ENCODE measurements at regions not wholly inside any gene's neighbourhood (a gene's known extent, or its start where the extent isn't known, plus 50 kb on each side); places are given as distances from the start of the nearest gene placed in this dataset.
"Not testable (repeated sequence)": the region's sequence is repeated elsewhere in the genome, so short reads cannot be mapped to it uniquely, and the experiment has no call there.

DNA sequence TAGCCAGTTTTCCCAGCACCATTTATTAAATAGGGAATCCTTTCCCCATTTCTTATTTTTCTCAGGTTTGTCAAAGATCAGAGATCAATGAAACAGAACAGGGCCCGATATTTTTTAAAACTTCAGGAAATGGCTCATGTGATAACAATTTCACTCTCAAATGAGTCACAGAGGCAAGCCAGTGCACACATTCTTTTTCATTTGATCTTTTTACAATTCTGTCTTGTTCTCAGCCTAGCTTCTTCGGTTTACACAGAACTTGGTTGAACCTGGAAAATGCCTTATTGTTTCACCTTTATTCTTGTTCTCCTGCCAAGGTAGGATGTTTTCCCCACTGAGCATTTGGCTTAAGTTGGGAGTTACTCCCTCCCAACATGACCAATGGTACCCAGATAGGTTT is 258.9 kb downstream of the COL12A1 start:
- no peak for DNase-seq

DNA sequence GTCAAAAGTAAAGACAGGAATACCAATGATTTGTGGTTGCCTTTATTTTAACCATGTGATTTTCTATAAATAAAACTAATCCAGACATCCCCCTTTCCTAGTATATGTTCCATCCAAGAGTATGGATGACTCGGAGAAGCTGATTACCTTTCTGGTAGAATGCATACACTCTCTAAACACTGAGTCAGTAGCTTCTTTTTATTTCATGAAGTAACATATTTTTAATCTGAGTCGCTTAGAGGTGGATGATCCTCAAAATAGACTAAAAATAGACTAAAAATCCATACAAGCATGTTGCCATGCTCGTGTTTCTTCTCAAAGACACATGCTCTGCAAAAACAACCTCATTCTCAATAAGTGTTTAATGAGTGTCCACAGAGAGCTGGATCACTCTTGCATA is 263.7 kb downstream of the COL12A1 start:
- no peak for DNase-seq

DNA sequence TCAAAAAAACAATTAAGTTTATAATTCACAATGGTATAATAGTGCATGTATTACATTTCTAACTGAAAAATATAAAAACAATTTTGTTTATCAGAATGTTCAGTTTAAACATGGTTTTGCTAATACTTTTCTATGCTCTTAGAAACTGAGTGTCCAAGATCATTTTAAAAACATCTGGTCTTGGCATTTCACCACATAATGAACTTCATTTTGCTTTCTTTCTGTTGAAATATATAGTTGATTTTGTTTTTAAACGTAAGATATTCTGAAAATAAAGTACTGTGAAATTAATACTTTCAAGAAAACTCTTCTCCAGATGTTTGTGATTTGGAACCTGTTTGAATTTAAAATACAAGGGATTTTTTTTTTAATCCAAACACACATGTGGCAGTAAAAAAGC is 264.4 kb downstream of the COL12A1 start:
- DNase-seq = no peak

DNA sequence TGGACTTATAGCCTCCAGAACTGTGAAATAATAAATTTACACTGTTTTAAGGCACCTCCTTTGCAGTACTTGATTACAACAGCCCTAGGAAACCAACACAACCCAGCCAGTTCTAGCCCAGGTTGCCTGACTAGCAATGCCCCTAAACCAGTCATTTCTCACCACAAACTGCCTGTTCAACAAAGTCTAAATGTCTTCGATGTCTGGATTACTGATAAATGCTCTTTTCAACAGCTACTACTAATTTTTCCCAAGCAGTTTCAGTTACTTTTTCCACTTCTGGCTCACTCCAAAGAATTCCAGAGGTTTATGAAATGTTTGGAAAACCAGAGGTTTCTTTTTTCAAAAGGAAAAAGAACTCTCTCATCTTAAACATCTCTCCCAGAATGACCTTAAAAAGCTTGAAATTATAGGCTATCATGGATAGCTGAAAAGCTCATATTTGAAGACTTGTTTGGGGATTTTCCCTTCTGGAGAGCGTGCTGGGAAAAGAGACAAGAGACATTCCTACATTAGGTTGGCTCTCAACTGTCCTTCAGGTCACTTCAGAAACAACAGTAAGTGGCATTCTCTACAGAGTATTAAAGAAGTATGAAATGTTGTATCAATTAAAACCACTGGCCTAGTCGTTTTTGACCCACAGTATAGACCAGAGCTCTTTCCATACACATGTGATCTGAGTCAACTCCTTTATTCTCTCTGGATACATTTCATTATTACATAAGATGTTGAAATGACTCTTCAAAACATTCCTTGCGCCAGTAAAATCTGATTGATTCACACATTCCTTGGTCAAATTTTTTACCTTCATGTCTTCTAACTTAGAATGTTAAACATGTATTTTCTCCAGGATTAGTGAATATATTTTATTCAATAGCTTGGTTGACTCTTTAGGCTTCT is 265.9 kb downstream of the COL12A1 start:
- no peak for DNase-seq

DNA sequence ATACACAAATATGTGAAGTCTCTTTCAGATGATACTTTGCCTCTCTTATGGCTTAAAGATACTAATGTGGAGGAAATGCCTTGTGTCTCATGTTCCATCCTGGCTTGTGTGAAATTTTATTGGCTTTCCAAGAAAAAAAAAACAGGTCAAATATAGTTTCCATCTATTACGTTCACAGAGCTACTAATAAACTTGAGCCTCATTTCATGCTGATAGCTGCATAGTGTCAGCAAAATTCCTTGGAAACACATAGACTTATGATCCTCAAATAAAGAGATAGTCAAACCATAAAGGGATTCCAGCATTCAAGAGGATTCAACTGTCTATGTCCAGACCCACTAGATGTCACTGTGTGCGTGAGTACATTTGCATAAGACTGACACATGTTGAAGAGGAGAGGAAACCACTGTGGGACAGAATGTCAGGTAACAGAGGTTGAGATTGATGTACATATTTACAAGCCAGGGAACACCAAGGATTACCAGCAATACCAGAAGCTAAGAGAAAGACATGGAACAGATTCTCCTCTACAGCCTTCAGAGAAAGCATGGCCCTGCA is 266.6 kb downstream of the COL12A1 start:
- no peak for DNase-seq

DNA sequence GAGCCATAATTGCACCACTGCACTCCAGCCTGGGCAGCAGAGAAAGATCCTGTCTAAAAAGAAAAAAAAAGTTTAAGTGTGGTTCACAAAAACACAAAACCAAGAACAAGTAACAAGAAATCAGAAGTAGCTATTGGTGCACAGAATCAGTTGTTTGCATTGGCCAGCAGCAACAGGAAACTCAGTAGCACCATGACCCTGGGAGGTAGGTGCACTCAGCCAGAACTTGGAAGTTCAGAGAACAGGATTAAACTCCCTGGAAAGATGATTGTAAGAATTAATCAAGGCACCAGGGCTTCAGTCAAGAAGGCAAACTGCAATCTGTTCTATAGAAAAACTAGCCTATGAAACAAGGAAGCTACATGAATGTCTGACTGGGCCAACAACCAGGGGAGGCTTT is 267.9 kb downstream of the COL12A1 start:
- no peak for DNase-seq

DNA sequence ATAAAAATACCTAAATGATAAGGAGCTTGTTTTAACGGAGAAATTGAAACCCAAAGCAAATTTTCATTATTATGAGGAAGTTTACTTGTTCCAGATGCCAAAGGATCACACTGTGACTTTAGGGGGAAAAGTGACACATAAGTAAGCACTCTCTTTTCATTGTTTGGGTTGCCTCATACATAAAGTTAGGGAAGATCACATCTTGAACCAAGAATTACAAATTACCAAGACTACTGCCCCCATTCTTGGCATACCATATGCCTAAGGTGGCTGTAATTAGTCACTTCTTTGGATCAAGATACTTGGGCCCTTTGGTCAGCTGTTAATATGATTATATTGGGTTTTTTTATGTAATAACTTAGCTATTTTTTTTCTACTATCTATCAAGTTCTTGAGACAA is 269.0 kb downstream of the COL12A1 start:
- DNase-seq = no peak

DNA sequence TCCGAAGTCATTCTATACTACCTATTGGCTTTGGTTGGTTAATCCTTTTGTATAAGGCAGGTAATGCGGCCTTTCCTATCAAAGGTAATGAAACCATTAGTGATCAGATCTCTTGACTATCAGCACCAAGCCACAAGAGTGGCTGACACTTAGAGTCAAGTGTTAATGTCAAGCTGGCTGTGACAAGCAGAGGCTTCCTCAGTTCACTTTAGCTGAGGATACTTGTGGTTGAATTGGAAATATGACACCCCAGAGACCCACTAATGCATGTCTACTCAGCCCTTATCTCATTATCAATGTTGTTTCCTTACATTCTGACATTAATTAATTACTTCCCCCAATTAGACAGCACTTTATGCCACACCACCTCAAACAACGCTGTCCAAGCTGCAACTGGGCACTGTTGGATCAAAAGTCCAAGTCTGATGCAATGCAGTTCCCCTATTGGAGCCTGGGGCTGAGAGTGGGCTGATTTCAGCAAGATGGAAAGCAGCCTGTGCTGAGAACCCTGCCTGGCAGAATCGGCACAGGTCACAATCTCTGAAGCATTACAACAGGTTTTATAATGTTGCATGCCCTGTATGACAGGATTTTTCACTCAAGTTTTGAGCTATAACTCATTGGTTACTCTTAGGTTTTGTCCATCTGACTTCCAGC is 273.5 kb downstream of the COL12A1 start:
- DNase-seq = peak; percentile 56

DNA sequence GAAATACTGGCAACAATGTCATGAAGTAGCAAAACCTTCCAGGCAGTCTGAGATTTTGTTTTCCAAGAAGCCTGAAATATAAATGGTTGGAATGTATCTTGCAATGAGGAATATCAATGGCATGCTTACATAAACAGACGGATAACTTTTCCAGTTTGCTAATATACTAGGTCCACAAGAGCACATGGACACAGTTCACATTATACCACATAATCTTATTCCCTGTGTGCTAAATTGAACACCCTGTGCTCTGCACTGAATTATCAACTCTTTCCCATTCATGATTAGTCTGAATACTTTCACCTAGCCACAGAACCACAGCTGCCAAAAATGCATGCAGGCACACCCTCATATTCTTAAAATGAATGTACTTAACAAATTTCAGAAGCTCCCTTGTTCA is 274.3 kb downstream of the COL12A1 start:
- no peak for DNase-seq

DNA sequence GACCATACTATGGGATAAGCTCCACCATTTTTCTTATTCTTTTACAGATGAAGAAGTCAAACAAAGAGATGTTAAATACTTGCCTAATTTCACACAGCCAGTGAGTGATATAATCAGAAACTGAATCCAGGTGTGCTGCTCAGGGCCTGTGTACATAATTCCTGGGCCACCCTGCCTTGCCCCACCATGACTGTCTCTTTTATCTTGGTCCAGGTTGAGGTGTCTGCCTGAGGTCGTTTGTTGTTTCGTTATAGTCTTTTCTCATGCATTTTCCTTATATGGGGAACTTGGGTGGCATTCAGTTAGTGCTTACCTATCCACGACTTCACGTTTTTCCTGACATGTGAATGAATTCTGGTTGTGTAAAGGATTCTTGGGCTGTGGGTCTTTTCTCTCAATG is 277.6 kb downstream of the COL12A1 start:
- DNase-seq = no peak

DNA sequence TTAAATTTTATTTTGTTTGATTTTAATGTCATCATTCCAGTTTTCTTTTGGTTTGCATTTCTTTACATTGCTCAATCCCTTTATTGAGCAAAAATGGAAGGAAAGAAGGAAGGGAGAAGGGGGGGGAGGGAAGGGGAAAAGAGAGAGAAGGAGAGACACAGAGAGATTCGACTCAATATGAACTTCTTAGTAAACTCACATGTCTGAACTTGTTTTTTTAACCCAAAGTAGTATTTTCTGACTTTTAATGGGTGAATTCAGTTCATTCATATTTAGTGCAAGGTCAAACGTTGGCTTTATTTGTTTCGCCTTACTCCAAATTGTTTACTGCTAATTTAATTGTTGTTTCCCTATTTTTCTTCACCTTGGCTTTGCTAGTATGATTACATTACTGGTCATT is 278.6 kb downstream of the COL12A1 start:
- DNase-seq = no peak

DNA sequence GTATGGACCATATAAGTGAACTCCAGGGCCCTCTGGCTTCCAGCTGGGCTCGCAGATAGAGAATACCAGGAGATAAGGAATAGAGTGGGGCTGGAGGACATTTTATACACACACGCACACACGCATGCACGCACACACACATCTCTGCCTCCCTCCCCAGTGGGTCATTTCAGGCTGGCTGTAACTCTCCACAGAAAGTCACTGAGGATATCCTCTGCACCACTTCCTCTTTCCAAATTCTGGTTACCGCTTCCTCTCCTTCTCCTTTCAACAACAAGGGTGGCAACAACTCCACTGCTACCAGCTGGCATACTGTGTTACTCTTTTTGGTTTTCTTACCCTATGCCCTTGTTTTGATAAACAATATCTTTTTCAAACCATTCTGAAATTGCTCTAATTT is 280.2 kb downstream of the COL12A1 start:
- no peak for DNase-seq

DNA sequence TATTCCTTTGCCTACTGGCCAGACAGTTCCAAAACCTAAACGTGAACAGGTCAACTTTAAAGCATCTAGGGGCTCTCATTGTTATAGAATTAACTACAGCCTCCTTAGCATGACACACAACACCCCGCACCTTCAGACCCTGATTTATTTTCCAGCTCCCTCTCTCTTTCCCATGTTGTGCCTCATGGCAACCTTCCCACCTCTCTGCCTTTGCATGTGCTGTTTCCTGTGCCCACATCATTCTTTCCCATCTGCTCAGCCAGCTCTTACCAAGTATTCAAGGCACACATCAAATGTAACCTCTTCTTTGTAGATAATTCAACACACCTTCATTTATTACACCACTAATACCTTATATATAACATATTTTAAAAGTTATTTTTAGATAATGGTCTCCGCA is 291.0 kb downstream of the COL12A1 start:
- DNase-seq = no peak

DNA sequence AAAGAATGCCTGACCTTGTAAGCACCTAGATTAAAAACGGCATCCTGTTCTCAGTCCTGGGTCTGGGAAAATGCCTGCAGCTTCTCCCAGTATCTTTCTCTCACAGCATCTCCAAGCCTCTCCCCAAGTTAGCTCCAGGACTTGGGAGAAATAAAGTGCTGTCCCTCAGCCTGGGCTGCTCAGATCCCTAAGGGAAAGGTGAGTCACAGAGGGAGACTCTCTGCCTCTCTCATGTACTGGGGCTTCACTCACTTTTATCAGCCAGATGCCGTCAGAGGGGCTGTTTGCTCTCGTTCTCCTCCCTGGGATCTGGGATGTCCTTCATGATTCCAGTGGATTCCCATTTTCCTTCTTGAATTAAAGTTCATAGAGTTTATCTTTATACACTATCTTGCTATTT is 293.6 kb downstream of the COL12A1 start:
- peak; percentile 58 for DNase-seq

DNA sequence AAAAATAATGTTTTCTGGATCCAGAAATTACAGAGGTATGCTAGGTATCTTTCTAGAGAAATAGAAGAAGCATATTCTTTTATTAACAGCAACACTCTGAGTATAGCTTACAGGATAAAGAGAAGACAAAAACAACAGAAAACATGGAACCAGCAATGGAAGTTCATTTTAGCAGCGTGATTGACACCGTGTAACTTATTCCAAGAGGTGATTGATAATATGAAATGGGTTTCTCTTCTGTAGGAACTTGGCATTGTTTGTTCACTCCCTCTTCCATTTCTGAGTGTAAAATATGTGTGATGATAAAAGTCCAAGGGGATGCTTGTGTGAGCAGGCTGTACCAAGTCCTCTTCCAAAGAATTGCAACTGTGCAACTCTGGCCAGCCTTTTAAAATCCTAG is 303.0 kb downstream of the COL12A1 start:
- no peak for DNase-seq

DNA sequence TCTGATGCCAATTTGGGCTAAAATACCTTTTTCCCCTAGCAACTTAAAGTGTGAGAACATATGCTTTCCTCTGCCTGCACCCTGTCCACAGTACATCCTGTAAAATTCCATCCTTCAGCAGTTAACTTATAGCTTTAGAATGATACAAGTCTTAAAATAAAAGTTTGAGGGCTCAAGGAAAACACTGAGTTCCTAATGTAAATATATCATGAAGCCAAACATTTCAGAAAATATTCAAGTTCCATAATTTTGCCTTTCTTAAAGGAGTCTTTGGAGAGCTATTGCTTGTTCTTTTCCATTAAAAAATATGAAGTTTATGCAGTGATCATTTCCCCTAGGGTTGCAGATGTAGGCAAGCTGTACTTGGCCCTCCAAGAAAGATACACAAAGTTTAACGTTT is 303.8 kb downstream of the COL12A1 start:
- DNase-seq = no peak

DNA sequence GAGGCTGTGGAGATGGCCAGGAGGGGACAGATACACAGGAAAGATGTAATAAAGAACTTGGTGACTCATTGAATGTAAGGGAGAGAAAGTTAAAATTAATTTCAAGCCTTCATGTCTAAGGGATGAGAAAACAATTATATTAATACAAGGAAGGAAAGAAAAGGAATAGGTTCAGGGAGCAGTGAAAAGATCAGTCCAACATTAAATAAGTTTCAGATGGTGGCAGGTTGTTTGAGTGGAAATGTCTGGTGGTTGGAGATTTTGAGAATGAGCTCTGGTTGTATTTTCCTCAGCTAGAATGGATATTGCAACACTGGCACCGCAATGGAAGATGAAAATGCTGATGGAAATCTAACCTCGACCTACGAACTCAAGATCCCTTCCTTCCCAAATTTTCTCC is 304.3 kb downstream of the COL12A1 start:
- no peak for DNase-seq

DNA sequence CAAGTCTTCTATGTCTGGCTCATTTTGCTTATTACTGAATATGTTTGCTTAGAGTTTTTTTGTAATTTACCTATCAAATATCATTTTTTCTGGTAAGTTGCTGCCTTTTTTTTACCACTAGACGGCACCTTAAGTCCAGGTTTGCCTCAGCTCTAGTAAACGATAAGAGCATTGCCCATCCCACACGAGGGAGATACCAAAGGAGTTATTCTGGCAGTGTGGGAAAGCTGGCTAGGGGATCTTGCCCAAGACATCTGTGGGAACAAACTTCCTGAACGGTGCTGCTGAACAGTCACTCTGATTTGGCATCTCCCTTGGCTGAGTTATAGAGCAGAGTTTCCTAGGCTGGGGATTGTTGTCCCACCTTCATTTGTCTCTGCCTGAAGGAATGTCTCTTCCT is 306.4 kb downstream of the COL12A1 start:
- no peak for DNase-seq

DNA sequence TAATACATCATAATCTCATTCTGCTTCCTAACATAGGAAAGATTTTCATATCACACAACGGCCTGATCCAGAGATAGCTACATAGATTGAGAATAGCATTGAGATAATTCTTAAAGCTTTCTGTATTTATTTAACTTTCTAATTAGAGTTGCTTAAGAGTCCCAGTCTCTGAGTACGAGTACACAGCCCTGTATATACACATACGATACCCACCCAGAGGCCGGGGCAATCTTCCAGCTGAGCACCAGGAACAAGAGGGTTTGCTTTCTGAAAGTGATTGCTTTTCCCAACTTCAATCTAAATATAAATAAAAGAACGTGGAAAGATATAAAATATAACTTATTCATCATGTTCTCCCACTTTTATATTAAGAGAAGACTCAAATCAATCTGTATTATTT is 313.8 kb downstream of the COL12A1 start:
- no peak for DNase-seq

DNA sequence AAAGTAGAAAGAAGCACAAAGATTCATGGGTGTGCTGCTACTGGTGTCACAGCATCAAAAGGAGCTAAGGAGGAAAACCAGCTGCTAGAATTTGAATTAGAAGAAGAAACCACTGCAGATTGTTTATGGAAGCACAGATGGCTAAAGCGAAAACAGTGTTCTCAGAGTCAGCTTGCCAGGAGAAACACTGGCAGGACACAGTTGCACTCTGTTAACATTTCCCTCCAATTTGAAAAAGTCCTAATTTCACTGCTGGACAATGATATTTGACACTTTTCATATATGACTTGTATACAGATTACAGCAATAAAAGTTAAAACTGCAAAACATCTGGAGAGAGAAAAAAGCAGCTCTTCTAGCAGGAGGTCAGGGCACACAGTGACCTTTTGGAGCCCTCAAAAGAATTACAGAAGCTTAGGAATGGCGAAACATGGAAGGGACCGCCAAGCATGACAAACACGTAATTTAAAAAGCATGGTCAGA is 314.5 kb downstream of the COL12A1 start:
- no peak for DNase-seq

DNA sequence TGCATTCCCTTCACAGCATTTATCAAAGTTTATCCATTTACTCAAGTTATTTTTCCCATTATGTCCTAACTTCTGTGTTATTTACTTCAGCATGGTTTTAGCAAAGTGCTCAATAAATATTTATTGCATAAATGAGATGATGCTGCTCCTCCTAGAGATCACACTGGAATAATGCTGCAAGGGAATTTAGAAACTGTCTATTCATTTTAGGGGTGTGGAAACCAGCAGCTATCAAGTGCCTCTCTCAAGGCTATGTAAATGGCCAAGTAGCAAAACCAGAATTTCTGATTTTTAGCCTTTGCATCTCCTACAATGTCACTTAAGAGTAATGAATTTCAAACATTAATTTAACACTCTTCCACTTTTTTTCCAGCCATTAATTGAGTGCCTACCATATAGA is 316.2 kb downstream of the COL12A1 start:
- no peak for DNase-seq

DNA sequence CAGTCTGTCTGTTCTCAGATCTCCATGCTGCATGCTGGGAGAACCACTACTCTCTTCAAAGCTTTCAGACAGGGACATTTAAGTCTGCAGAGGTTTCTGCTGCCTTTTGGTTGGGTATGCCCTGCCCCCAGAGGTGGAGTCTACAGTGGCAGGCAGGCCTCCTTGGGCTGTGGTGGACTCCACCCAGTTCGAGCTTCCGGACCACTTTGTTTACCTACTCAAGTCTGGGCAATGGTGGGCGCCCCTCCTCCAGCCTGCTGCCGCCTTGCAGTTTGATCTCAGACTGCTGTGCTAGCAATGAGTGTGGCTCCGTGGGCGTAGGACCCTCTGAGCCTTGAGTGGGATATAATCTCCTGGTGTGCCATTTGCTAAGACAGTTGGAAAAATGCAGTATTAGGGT is 317.1 kb downstream of the COL12A1 start:
- not testable (repeated sequence) for DNase-seq

DNA sequence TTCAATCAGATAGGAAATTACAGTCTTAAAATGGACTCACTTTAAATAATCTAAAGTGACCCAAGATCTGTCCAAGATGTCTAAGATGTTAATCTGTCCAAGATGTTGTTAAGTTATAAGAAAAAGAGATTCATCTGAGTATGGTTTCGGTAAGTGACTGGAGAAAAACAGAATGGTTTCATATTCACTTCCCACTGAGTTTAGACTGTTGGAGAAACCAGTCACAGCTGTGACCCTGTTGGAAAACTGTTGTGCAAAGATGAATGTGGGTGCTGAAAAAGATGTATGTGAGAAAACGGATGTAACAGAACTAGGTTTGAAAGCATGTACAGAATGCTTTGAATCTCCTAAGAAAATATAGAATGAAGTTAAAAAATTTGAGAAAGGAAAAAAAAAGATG is 325.9 kb downstream of the COL12A1 start:
- DNase-seq = no peak

DNA sequence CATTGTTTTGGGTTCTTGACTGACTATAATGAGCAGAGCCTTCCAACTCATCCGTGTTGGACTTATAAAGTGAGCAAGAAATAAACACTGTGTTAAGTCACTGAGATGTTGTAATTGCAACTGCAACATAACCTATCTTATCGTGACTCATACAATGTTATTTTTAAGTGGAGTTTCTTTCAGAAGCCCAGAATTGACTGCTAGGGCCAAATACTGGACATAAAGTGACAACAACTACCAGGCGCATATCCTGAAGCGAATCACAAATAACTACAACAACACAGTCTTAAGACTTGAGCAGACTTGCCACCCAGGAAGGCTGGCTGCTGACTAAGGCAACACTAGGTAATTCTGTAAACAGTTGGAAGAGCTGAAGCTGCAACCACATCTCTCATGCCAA is 326.6 kb downstream of the COL12A1 start:
- no peak for DNase-seq

Measured in islet precursor cell (in vitro differentiated cells).